Ectodermal cell (in vitro differentiated cells): ENCODE measurements at regions not wholly inside any gene's neighbourhood (a gene's known extent, or its start where the extent isn't known, plus 50 kb on each side); places are given as distances from the start of the nearest gene placed in this dataset.

Experiments used
- H3K27ac ChIP-seq: 2 replicates; pipeline ENCODE4 v1.7.0; 2013; ENCODE audit warnings: mild to moderate bottlenecking, low read depth, low read length; ENCODE audit not compliant: insufficient read depth, poor library complexity, severe bottlenecking
- H3K27me3 ChIP-seq: 2 replicates; pipeline ENCODE4 v1.7.0; 2013; ENCODE audit warnings: mild to moderate bottlenecking, low read length; ENCODE audit not compliant: insufficient read depth, control insufficient read depth, poor library complexity, severe bottlenecking
- H3K36me3 ChIP-seq: one replicate; pipeline ENCODE4 v1.7.0; 2013; ENCODE audit warnings: low read length; ENCODE audit not compliant: control insufficient read depth, insufficient read depth
- H3K4me1 ChIP-seq: one replicate; pipeline ENCODE4 v1.7.0; 2013; ENCODE audit warnings: low read length; ENCODE audit not compliant: control insufficient read depth, insufficient read depth
- H3K4me3 ChIP-seq: 2 replicates; pipeline ENCODE4 v1.7.0; 2013; ENCODE audit warnings: low read depth, low read length, control low read depth; ENCODE audit not compliant: insufficient read depth
- H3K9me3 ChIP-seq: 2 replicates; pipeline ENCODE4 v1.7.0; 2013; ENCODE audit warnings: mild to moderate bottlenecking, low read length, moderate library complexity; ENCODE audit not compliant: control insufficient read depth
- WGBS, 2 experiments: methylation state at CpG; one replicate each; pipeline ENCODE4 v1.1.7; 2013; ENCODE audit warnings: missing lambda C conversion rate in 2 of 2; 5-methylcytosine and 5-hydroxymethylcytosine counted together

- no peaks in the 10 kb centered on the region for H3K4me1 ChIP-seq
- no peaks in the 10 kb centered on the region for H3K36me3 ChIP-seq
- H3K9me3 ChIP-seq: no peaks in the 10 kb centered on the region
- 94 to 100% methylated on average over 1 of the region's 1 CpG for WGBS, 2 experiments
- no peaks in the 10 kb centered on the region for H3K27me3 ChIP-seq
- no peak overlapping the region for H3K4me3 ChIP-seq
- no peak overlapping the region for H3K27ac ChIP-seq
Observed at GRCh38 chr9:3664044-3664443, 138.2 kb upstream of the RFX3 start.

DNA sequence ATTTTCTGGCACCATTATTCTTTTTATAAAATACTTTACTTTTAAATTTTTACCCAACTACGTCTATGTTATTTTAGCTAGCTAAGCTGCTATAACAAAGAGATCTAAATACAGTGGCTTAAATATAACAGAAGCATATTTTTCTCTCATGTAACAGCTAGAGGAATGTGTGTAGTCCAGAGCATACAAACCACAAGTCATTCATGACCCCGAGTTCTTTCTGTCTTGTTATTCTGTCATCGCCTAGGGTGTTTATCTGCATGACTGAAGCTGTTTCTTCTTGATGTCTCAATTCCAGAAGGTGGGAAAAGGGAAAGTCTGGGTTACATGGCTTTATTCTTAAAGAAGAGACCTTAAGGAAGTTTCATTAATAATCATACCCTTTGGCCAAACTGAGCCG lies 136.9 kb upstream of the RFX3 start:
- Histone ChIP-seq H3K4me3 (no peak overlapping the region), H3K27me3 (no peaks in the 10 kb centered on the region), H3K36me3 (no peaks in the 10 kb centered on the region), H3K27ac (no peak overlapping the region), H3K9me3 (no peaks in the 10 kb centered on the region), H3K4me1 (no peaks in the 10 kb centered on the region)
- 93 to 96% methylated on average over 3 to 4 of the region's 4 CpGs for WGBS, 2 experiments

GRCh38 chr9:3660936-3661335 lies 135.1 kb upstream of the RFX3 start:
- no peak overlapping the region for H3K4me3 ChIP-seq
- 95 to 100% methylated on average over 1 of the region's 1 CpG for WGBS, 2 experiments
- H3K36me3 ChIP-seq: no peaks in the 10 kb centered on the region
- no peak overlapping the region for H3K27ac ChIP-seq
- no peaks in the 10 kb centered on the region for H3K4me1 ChIP-seq
- no peaks in the 10 kb centered on the region for H3K9me3 ChIP-seq
- no peaks in the 10 kb centered on the region for H3K27me3 ChIP-seq

DNA sequence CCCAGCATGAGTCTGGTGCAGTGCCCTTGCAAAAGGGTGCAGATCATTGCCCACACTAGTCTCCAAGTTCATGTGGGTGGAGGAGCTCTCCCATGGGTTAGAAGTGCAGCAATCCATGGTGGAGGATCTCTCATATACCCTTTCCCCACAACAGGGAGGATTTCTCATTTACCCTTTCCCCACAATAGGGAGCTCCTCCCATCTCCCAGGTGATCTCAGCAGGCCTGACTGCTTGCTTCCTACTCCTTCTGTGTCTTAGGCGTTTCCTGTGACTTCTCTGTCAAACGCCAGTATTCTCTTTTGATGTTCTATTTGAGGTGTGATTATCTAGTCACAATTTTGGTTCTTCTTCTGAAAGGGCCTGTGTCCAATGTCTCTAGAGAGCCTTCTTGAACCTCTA lies 133.8 kb upstream of the RFX3 start:
- H3K4me1 ChIP-seq: no peaks in the 10 kb centered on the region
- H3K4me3 ChIP-seq: no peak overlapping the region
- H3K9me3 ChIP-seq: no peaks in the 10 kb centered on the region
- no peak overlapping the region for H3K27ac ChIP-seq
- H3K27me3 ChIP-seq: no peaks in the 10 kb centered on the region
- H3K36me3 ChIP-seq: no peaks in the 10 kb centered on the region
- 44 to 56% methylated on average over 2 of the region's 2 CpGs for WGBS, 2 experiments

DNA sequence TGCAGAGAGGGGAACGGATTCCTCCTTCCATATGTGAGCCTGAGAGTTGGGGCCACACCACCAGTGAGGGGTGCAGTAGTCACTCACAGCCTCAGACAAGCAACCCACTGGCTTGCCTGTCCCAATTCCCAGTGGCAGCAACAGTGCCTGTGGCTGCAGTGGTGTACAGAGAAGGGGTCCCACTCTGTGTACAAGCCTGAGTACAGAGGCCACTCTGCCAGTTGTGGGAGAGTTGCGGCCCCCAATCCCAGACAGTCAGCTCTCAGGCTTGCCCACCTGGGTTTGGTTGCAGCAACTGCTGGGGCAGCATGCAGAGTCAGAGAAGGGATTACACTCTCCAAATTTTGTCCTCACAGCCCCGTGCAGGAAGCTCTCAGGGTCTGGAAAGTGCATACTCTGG lies 133.2 kb upstream of the RFX3 start:
- no peaks in the 10 kb centered on the region for H3K36me3 ChIP-seq
- 89 to 95% methylated on average over 3 of the region's 3 CpGs for WGBS, 2 experiments

GRCh38 chr9:3656224-3656623 lies 130.4 kb upstream of the RFX3 start:
- Histone ChIP-seq H3K9me3 (no peaks in the 10 kb centered on the region), H3K4me1 (no peaks in the 10 kb centered on the region), H3K36me3 (no peaks in the 10 kb centered on the region), H3K27ac (no peak overlapping the region), H3K27me3 (no peaks in the 10 kb centered on the region), H3K4me3 (no peak overlapping the region)
- WGBS, 2 experiments: 100% methylated on average over 2 of the region's 2 CpGs; no CpG with 5 or more reads in 1 of the 2 experiments

More for the DNA sequence above, 133.2 kb upstream of the RFX3 start:
- Histone ChIP-seq H3K4me1 (no peaks in the 10 kb centered on the region), H3K4me3 (no peak overlapping the region), H3K27me3 (no peaks in the 10 kb centered on the region), H3K9me3 (no peaks in the 10 kb centered on the region), H3K27ac (no peak overlapping the region)

DNA sequence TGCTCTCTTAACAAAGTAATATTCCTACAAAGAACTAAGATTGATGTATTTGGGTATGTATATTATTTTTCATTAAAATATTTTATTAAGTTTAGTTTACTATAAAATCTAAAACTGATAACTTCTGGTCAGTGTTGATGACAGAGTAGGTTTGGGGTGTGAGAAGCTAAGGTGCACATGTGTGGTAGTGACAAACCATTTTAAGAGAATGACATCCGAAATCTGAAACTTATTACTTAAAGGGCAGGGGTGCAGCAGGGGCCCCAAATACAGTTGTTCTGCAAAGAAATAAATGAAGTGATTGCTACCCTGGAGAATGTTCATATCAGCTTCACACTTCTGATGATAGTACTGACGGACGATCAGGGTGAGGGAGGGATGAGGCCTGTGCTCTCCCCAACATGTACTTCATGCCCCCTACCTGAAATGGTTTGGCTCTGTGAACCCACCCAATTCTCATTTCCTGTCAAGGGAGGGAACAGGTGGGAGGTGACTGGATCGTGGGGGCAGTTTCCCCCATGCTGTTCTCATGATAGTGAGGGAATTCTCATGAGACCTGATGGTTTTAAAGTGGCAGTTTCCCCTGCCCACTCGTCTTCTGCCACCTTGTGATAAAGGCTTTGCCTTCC lies 125.3 kb upstream of the RFX3 start:
- H3K9me3 ChIP-seq: no peaks in the 10 kb centered on the region
- no peak overlapping the region for H3K4me3 ChIP-seq
- no peak overlapping the region for H3K27ac ChIP-seq
- 73 to 77% methylated on average over 5 of the region's 5 CpGs for WGBS, 2 experiments
- H3K4me1 ChIP-seq: no peaks in the 10 kb centered on the region
- no peaks in the 10 kb centered on the region for H3K27me3 ChIP-seq
- H3K36me3 ChIP-seq: no peaks in the 10 kb centered on the region

- Histone ChIP-seq H3K27ac (no peak overlapping the region), H3K36me3 (no peaks in the 10 kb centered on the region), H3K9me3 (no peaks in the 10 kb centered on the region), H3K27me3 (no peaks in the 10 kb centered on the region), H3K4me3 (no peak overlapping the region), H3K4me1 (no peaks in the 10 kb centered on the region)
- WGBS, 2 experiments: 89 to 91% methylated on average over 4 of the region's 4 CpGs
Observed at GRCh38 chr9:3648722-3649246, 123.0 kb upstream of the RFX3 start.

GRCh38 chr9:3648266-3648665 lies 122.5 kb upstream of the RFX3 start:
- Histone ChIP-seq H3K4me3 (no peak overlapping the region), H3K27ac (no peak overlapping the region), H3K27me3 (no peaks in the 10 kb centered on the region), H3K9me3 (no peaks in the 10 kb centered on the region), H3K4me1 (no peaks in the 10 kb centered on the region), H3K36me3 (no peaks in the 10 kb centered on the region)
- 91 to 93% methylated on average over 5 to 6 of the region's 6 CpGs for WGBS, 2 experiments

DNA sequence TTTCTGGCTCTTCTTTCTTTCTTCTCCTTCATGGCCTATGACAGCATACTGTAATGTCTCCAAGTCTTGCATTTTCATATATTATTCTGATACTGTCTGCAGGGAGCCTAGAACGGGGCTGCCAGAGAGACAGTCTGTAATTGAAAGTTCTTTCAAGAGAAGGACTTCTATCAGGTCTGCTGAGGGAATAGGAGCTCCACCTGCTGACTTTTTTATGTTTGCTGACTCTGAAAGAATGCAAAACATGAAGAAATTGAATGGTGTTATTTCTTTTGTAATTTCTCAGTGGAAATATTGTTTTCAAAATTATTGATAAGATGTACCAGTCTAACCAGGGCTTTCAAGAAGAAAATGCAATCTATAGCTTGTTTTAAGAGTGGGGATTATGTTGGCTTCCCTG lies 121.9 kb upstream of the RFX3 start:
- H3K27me3 ChIP-seq: no peaks in the 10 kb centered on the region
- H3K4me3 ChIP-seq: no peak overlapping the region
- H3K36me3 ChIP-seq: no peaks in the 10 kb centered on the region
- H3K4me1 ChIP-seq: no peaks in the 10 kb centered on the region
- H3K27ac ChIP-seq: no peak overlapping the region
- 77 to 92% methylated on average over 1 of the region's 1 CpG for WGBS, 2 experiments
- H3K9me3 ChIP-seq: no peaks in the 10 kb centered on the region
